Liver (tissue), 8 donors: ENCODE measurements at regions not wholly inside any gene's neighbourhood (a gene's known extent, or its start where the extent isn't known, plus 50 kb on each side); places are given as distances from the start of the nearest gene placed in this dataset.

Experiments used
- DNase-seq: peaks from one replicate; pipeline ENCODE4 v3.0.0-alpha.2; 2017; ENCODE audit warnings: low spot score
- H3K27ac ChIP-seq, 2 donors: one replicate each; pipeline ENCODE4 v1.7.0; 2013; ENCODE audit warnings: inconsistent platforms in 2 of 2, low read length in 2 of 2, control low read depth in 1 of 2, low read depth in 1 of 2, mild to moderate bottlenecking in 1 of 2
- H3K27me3 ChIP-seq, 4 donors: one replicate each; pipeline versions ENCODE4 v1.6.1 to v1.7.0; 2013; ENCODE audit warnings: low read length in 3 of 4, inconsistent platforms in 1 of 4, mild to moderate bottlenecking in 1 of 4, moderate library complexity in 1 of 4; ENCODE audit not compliant: control insufficient read depth in 4 of 4, insufficient read depth in 4 of 4
- H3K36me3 ChIP-seq, 4 donors: one replicate each; pipeline versions ENCODE4 v1.6.1 to v1.7.0; 2013; ENCODE audit warnings: low read length in 3 of 4, mild to moderate bottlenecking in 3 of 4, low read depth in 1 of 4, moderate library complexity in 1 of 4; ENCODE audit not compliant: control insufficient read depth in 4 of 4, insufficient read depth in 3 of 4
- H3K4me1 ChIP-seq, 4 donors: one replicate each; pipeline versions ENCODE4 v1.6.1 to v1.7.0; 2013; ENCODE audit warnings: low read length in 3 of 4, mild to moderate bottlenecking in 3 of 4, moderate library complexity in 1 of 4; ENCODE audit not compliant: control insufficient read depth in 4 of 4, insufficient read depth in 4 of 4
- H3K4me3 ChIP-seq, 3 donors: one replicate each; pipeline versions ENCODE4 v1.6.1 to v1.7.0; 2013; ENCODE audit warnings: low read length in 3 of 3, control low read depth in 1 of 3, low read depth in 1 of 3, mild to moderate bottlenecking in 1 of 3
- H3K9ac ChIP-seq, 2 donors: one replicate each; pipeline ENCODE4 v1.7.0; 2013; ENCODE audit warnings: low read length in 2 of 2, mild to moderate bottlenecking in 2 of 2, moderate library complexity in 2 of 2, control low read depth in 1 of 2, low read depth in 1 of 2
- H3K9me3 ChIP-seq, 4 donors: one replicate each; pipeline versions ENCODE4 v1.6.1 to v1.7.0; 2013; ENCODE audit warnings: low read length in 3 of 4; ENCODE audit not compliant: control insufficient read depth in 4 of 4
- ATF3 ChIP-seq: IDR thresholded peaks from 2 replicates; pipeline ENCODE4 v1.6.1; 2016; ENCODE audit warnings: antibody characterized with exemption
- CTCF ChIP-seq: fragments of 150-350 bp; IDR thresholded peaks from 2 replicates; pipeline ENCODE4 v1.5.1; 2017; ENCODE audit warnings: improper control_type of control experiment, low read depth, low read length; ENCODE audit not compliant: missing input control
- EGR1 ChIP-seq, 2 donors: IDR thresholded peaks; 2 replicates each; pipeline ENCODE4 v1.6.1; 2016 to 2018; ENCODE audit warnings: antibody characterized with exemption in 2 of 2, low read depth in 2 of 2
- FOXA1 ChIP-seq: IDR thresholded peaks from 2 replicates; pipeline ENCODE4 v1.6.1; 2016; ENCODE audit warnings: antibody characterized with exemption
- FOXA2 ChIP-seq: IDR thresholded peaks from 2 replicates; pipeline ENCODE4 v1.6.1; 2016; ENCODE audit warnings: antibody characterized with exemption
- GABPA ChIP-seq, 2 donors: IDR thresholded peaks in 1 of 2; conservative IDR thresholded peaks in 1 of 2; 2 replicates each; pipeline ENCODE4 v1.6.1; 2016; ENCODE audit warnings: antibody characterized with exemption in 2 of 2, mild to moderate bottlenecking in 1 of 2, moderate library complexity in 1 of 2
- HNF4A ChIP-seq, 2 donors: conservative IDR thresholded peaks; 2 replicates each; pipeline ENCODE4 v1.6.1; 2016; ENCODE audit warnings: antibody characterized with exemption in 2 of 2, mild to moderate bottlenecking in 2 of 2
- HNF4G ChIP-seq: IDR thresholded peaks from 2 replicates; pipeline ENCODE4 v1.6.1; 2016; ENCODE audit warnings: antibody characterized with exemption
- JUND ChIP-seq, 2 donors: IDR thresholded peaks; 2 replicates each; pipeline ENCODE4 v1.6.1; 2016; ENCODE audit warnings: antibody characterized with exemption in 2 of 2
- MAX ChIP-seq: IDR thresholded peaks from 2 replicates; pipeline ENCODE4 v1.6.1; 2016; ENCODE audit warnings: antibody characterized with exemption
- NR2F2 ChIP-seq: IDR thresholded peaks from 2 replicates; pipeline ENCODE4 v1.6.1; 2016; ENCODE audit warnings: antibody characterized with exemption
- RAD21 ChIP-seq, 2 donors: IDR thresholded peaks; 2 replicates each; pipeline ENCODE4 v1.6.1; 2016; ENCODE audit warnings: antibody characterized with exemption in 2 of 2, mild to moderate bottlenecking in 2 of 2
- REST ChIP-seq: IDR thresholded peaks from 2 replicates; pipeline ENCODE4 v1.6.1; 2016; ENCODE audit warnings: antibody characterized with exemption, mild to moderate bottlenecking
- RXRA ChIP-seq, 2 donors: IDR thresholded peaks; 2 replicates each; pipeline ENCODE4 v1.6.1; 2017 to 2018; ENCODE audit warnings: antibody characterized with exemption in 2 of 2, mild to moderate bottlenecking in 1 of 2
- SP1 ChIP-seq: IDR thresholded peaks from 2 replicates; pipeline ENCODE4 v1.6.1; 2018; ENCODE audit warnings: antibody characterized with exemption, mild to moderate bottlenecking
- TAF1 ChIP-seq: conservative IDR thresholded peaks from 2 replicates; pipeline ENCODE4 v1.6.1; 2016; ENCODE audit warnings: antibody characterized with exemption, mild to moderate bottlenecking
- YY1 ChIP-seq: IDR thresholded peaks from 2 replicates; pipeline ENCODE4 v1.6.1; 2016; ENCODE audit warnings: antibody characterized with exemption, mild to moderate bottlenecking
- ZBTB33 ChIP-seq: IDR thresholded peaks from 2 replicates; pipeline ENCODE4 v1.6.1; 2016; ENCODE audit warnings: antibody characterized with exemption
- WGBS: extraction: QIAGEN DNeasy Blood & Tissue Kit; methylation state at CpG from one replicate; pipeline ENCODE4 v1.1.7; 2013; 5-methylcytosine and 5-hydroxymethylcytosine counted together
- donor health status: healthy.
- donor health status: healthy.
- donor health status: healthy.
- donor health status: healthy.
- donor health status: healthy.

- TF ChIP-seq ZBTB33 (no peak), HNF4G (no peak), TAF1 (no peak), MAX (no peak), GABPA (IDR thresholded peaks at IDR 0.05 in 1 of 2, conservative IDR thresholded peaks at IDR 0.05 in 1 of 2) (no peak), RXRA (IDR thresholded peaks at IDR 0.05) (no peak), HNF4A (conservative IDR thresholded peaks at IDR 0.05) (no peak), CTCF (no peak), SP1 (no peak), JUND (IDR thresholded peaks at IDR 0.05) (no peak), RAD21 (IDR thresholded peaks at IDR 0.05) (no peak), ATF3 (no peak), FOXA2 (no peak), YY1 (no peak), EGR1 (IDR thresholded peaks at IDR 0.05; ENCODE audit: low read depth in 2 of 2) (no peak), FOXA1 (no peak), NR2F2 (no peak), REST (no peak)
- Histone ChIP-seq H3K4me1 (no peaks in the 10 kb centered on the region), H3K9ac (no peak overlapping the region), H3K9me3 (no peaks in the 10 kb centered on the region), H3K27me3 (no peaks in the 10 kb centered on the region), H3K36me3 (no peaks in the 10 kb centered on the region), H3K27ac (no peak overlapping the region), H3K4me3 (no peak overlapping the region)
- DNase-seq = no peak
- WGBS = 90% methylated on average over 1 of the region's 1 CpG
Observed at GRCh38 chr7:7018290-7018689, 164.1 kb upstream of the C1GALT1 start.

- Histone ChIP-seq H3K4me3 (no peak overlapping the region), H3K9ac (no peak overlapping the region), H3K36me3 (no peaks in the 10 kb centered on the region), H3K27ac (no peak overlapping the region), H3K27me3 (no peaks in the 10 kb centered on the region), H3K9me3 (peaks cover 0 to 3% (median 0%) of the 10 kb centered on the region in 4 donors), H3K4me1 (no peaks in the 10 kb centered on the region)
- WGBS = 93% methylated on average over 4 of the region's 4 CpGs
- no peak for DNase-seq
- TF ChIP-seq MAX (no peak), SP1 (no peak), RAD21 (IDR thresholded peaks at IDR 0.05) (no peak), REST (no peak), TAF1 (no peak), EGR1 (IDR thresholded peaks at IDR 0.05; ENCODE audit: low read depth in 2 of 2) (no peak), NR2F2 (no peak), JUND (IDR thresholded peaks at IDR 0.05) (no peak), CTCF (no peak), FOXA1 (no peak), RXRA (IDR thresholded peaks at IDR 0.05) (no peak), FOXA2 (no peak), HNF4G (no peak), HNF4A (conservative IDR thresholded peaks at IDR 0.05) (no peak)
Observed at GRCh38 chr7:7032221-7032620, 150.1 kb upstream of the C1GALT1 start.
